ENCODE measurements at regions not wholly inside any gene's neighbourhood (a gene's known extent, or its start where the extent isn't known, plus 50 kb on each side); places are given as distances from the start of the nearest gene placed in this dataset.
"Not testable (repeated sequence)": the region's sequence is repeated elsewhere in the genome, so short reads cannot be mapped to it uniquely, and the experiment has no call there.

- DNase-seq = no peak
These were observed 443.8 kb downstream of the MID1IP1 start for GRCh38 chrX:39245024-39245423.

GRCh38 chrX:39247536-39247935 is 446.3 kb downstream of the MID1IP1 start:
- DNase-seq = no peak

- DNase-seq = no peak
These were observed 447.1 kb downstream of the MID1IP1 start for GRCh38 chrX:39248330-39248729.

GRCh38 chrX:39249999-39250398 is 448.7 kb downstream of the MID1IP1 start:
- DNase-seq = no peak

- no peak for DNase-seq
These were observed 450.7 kb downstream of the MID1IP1 start for GRCh38 chrX:39251995-39252394.

GRCh38 chrX:39253551-39253950 is 452.3 kb downstream of the MID1IP1 start:
- no peak for DNase-seq

GRCh38 chrX:39258331-39258730 is 457.1 kb downstream of the MID1IP1 start:
- peak; percentile 39 for DNase-seq

GRCh38 chrX:39260965-39261364 is 459.7 kb downstream of the MID1IP1 start:
- peak; percentile 49 for DNase-seq

- peak; percentile 86 for DNase-seq
These were observed 460.3 kb downstream of the MID1IP1 start for GRCh38 chrX:39261446-39262147.

- DNase-seq = no peak
These were observed 461.4 kb downstream of the MID1IP1 start for GRCh38 chrX:39262641-39263040.

- no peak for DNase-seq
These were observed 462.8 kb downstream of the MID1IP1 start for GRCh38 chrX:39264023-39264422.

- DNase-seq = no peak
These were observed 465.9 kb downstream of the MID1IP1 start for GRCh38 chrX:39267176-39267575.

- no peak for DNase-seq
These were observed 466.9 kb downstream of the MID1IP1 start for GRCh38 chrX:39268207-39268606.

- no peak for DNase-seq
These were observed 474.3 kb downstream of the MID1IP1 start for GRCh38 chrX:39275500-39276068.

GRCh38 chrX:39277685-39278390 is 476.6 kb downstream of the MID1IP1 start:
- not testable (repeated sequence) for DNase-seq

- DNase-seq = no peak
These were observed 482.0 kb downstream of the MID1IP1 start for GRCh38 chrX:39283239-39283638.

- DNase-seq = no peak
These were observed 487.3 kb downstream of the MID1IP1 start for GRCh38 chrX:39288592-39288991.

- no peak for DNase-seq
These were observed 488.6 kb downstream of the MID1IP1 start for GRCh38 chrX:39289827-39290226.

- DNase-seq = no peak
These were observed 491.9 kb downstream of the MID1IP1 start for GRCh38 chrX:39293203-39293602.

GRCh38 chrX:39296472-39296871 is 495.2 kb downstream of the MID1IP1 start:
- no peak for DNase-seq

- DNase-seq = no peak
These were observed 497.6 kb downstream of the MID1IP1 start for GRCh38 chrX:39298821-39299220.

- no peak for DNase-seq
These were observed 498.4 kb downstream of the MID1IP1 start for GRCh38 chrX:39299615-39300014.

GRCh38 chrX:39301036-39301435 is 499.8 kb downstream of the MID1IP1 start:
- DNase-seq = no peak

GRCh38 chrX:39302838-39303237 is 501.6 kb downstream of the MID1IP1 start:
- DNase-seq = no peak
